HL-60 (cell line): ENCODE measurements at regions not wholly inside any gene's neighbourhood (a gene's known extent, or its start where the extent isn't known, plus 50 kb on each side); places are given as distances from the start of the nearest gene placed in this dataset.
A peak's percentile ranks its signal among the peaks of the same experiment; 100 is the strongest.

Source experiments
- GABPA ChIP-seq: IDR thresholded peaks from 2 replicates; pipeline ENCODE4 v1.6.1; 2012; ENCODE audit warnings: low read depth
- POLR2AphosphoS5 ChIP-seq: IDR thresholded peaks from 2 replicates; pipeline ENCODE4 v1.6.1; 2012; ENCODE audit warnings: low read depth
- SPI1 ChIP-seq: IDR thresholded peaks from 2 replicates; pipeline ENCODE4 v1.6.1; 2012; ENCODE audit warnings: low read depth, mild to moderate bottlenecking, borderline replicate concordance
- TF ChIP-seq, protein P1 (sequence below): IDR thresholded peaks from one replicate; pipeline ENCODE4 v1.5.1; 2011; ENCODE audit warnings: low read length, control low read depth, inconsistent platforms; ENCODE audit not compliant: insufficient read depth

DNA sequence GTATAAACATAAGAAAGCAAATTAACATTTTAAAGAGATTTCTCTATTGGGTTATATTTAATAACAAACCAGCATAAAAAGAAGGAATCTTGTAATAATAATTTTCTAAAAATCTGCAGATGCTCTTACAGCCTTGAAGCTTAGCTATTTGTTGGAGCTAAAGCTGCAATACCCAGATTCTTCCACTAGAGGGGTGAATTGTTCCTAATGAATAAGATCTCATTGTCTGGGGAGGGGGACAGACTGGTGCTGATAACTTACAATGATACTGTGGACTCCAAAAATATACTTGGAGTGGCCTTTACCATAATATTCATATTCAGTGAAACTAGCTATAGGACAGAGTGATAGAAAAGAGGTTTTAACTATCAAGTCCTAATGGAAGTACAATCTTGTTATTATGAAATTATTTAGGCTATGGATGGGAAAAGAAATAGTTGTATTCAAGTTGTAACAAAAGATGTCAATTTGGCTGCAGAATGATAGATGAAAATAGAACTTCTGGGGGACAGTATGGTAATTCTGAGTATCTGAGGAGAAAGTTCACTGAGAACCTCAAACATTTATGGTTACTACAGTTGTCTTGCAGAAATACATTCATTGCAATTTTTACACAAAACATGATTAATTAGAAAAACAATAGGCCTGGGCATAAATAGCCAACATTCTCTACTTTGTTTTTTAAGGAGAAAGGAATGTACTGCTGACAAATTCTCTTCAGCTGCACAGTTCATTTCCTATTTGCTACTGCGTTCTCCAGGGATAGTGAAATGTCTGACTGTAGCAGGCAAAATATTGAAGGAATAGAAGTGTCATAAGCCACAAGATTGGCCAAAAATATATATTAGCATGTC lies 443.3 kb downstream of the GBA3 start:
- TF ChIP-seq, protein P1, sequence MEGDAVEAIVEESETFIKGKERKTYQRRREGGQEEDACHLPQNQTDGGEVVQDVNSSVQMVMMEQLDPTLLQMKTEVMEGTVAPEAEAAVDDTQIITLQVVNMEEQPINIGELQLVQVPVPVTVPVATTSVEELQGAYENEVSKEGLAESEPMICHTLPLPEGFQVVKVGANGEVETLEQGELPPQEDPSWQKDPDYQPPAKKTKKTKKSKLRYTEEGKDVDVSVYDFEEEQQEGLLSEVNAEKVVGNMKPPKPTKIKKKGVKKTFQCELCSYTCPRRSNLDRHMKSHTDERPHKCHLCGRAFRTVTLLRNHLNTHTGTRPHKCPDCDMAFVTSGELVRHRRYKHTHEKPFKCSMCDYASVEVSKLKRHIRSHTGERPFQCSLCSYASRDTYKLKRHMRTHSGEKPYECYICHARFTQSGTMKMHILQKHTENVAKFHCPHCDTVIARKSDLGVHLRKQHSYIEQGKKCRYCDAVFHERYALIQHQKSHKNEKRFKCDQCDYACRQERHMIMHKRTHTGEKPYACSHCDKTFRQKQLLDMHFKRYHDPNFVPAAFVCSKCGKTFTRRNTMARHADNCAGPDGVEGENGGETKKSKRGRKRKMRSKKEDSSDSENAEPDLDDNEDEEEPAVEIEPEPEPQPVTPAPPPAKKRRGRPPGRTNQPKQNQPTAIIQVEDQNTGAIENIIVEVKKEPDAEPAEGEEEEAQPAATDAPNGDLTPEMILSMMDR, result peak; percentile 61
- TF ChIP-seq GABPA, result no peak
- TF ChIP-seq POLR2AphosphoS5, result no peak
- TF ChIP-seq SPI1, result no peak
